ENCODE measurements at regions not wholly inside any gene's neighbourhood (a gene's known extent, or its start where the extent isn't known, plus 50 kb on each side); places are given as distances from the start of the nearest gene placed in this dataset.

DNA sequence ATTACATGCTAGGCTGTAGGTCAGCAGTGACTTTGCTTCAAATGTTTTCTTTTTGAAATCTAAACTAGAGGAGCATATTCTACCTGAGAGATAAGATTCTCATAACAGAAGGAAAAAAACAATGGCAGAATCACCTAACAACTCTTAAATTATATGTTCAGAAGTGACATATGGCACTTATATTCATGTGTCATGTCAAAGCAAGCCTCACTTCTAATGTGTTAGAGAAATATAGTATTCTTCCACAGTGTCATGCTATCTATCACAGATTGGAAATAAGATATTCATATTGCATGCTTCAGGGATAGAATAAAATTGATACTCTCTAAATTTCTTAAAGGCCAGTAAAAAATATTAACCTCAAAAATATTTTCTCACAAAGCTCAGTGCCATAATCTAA lies 874.6 kb upstream of the PRMT6 start:
- Histone ChIP-seq H2AFZ (ENCODE audit: low read length) (no peak overlapping the region), H3K36me3 (replicated peaks; ENCODE audit: insufficient read depth, low read length) (no peaks in the 10 kb centered on the region), H4K20me1 (ENCODE audit: insufficient read depth, low read length) (no peaks in the 10 kb centered on the region)

GRCh38 chr1:106185089-106185488 lies 871.4 kb upstream of the PRMT6 start:
- Histone ChIP-seq H2AFZ (ENCODE audit: low read length) (no peak overlapping the region), H3K9me3 (replicated peaks; ENCODE audit: insufficient read depth, low read length) (no peaks in the 10 kb centered on the region), H3K4me2 (ENCODE audit: low read depth, low read length) (no peak overlapping the region), H3K79me2 (ENCODE audit: low read length) (no peaks in the 10 kb centered on the region), H3K9me2 (replicated peaks; ENCODE audit: insufficient read depth, low read length) (no peaks in the 10 kb centered on the region), H4K20me1 (ENCODE audit: insufficient read depth, low read length) (no peaks in the 10 kb centered on the region), H3K9ac (ENCODE audit: low read length) (no peak overlapping the region), H3K4me3 (ENCODE audit: low read length) (no peak overlapping the region), H3F3A (ENCODE audit: insufficient read depth, low read length) (no peaks in the 10 kb centered on the region), H3K27me3 (replicated peaks; ENCODE audit: insufficient read depth, low read length) (no peaks in the 10 kb centered on the region), H3K4me1 (ENCODE audit: low read length) (no peaks in the 10 kb centered on the region), H3K27ac (ENCODE audit: low read length) (no peak overlapping the region), H3K36me3 (replicated peaks; ENCODE audit: insufficient read depth, low read length) (no peaks in the 10 kb centered on the region)
- no peak for TF ChIP-seq EZH2 (optimal IDR thresholded peaks at IDR 0.05; ENCODE audit: low read depth, low read length)
- TF ChIP-seq EZH2phosphoT487 (IDR thresholded peaks at IDR 0.05; ENCODE audit: low read length): no peak
- TF ChIP-seq CTCF (IDR thresholded peaks at IDR 0.05; ENCODE audit: low read length): no peak
- no peak for DNase-seq

More for the DNA sequence above, 874.6 kb upstream of the PRMT6 start:
- no peaks in the 10 kb centered on the region for H3K9me2 ChIP-seq (replicated peaks; ENCODE audit: insufficient read depth, low read length)
- no peak overlapping the region for H3K27ac ChIP-seq (ENCODE audit: low read length)
- H3K79me2 ChIP-seq (ENCODE audit: low read length): no peaks in the 10 kb centered on the region
- H3K4me1 ChIP-seq (ENCODE audit: low read length): no peaks in the 10 kb centered on the region
- H3K27me3 ChIP-seq (replicated peaks; ENCODE audit: insufficient read depth, low read length): no peaks in the 10 kb centered on the region
- no peak overlapping the region for H3K4me3 ChIP-seq (ENCODE audit: low read length)
- no peak overlapping the region for H3K9ac ChIP-seq (ENCODE audit: low read length)
- TF ChIP-seq EZH2phosphoT487 (IDR thresholded peaks at IDR 0.05; ENCODE audit: low read length): no peak
- no peak for TF ChIP-seq CTCF (IDR thresholded peaks at IDR 0.05; ENCODE audit: low read length)
- TF ChIP-seq EZH2 (optimal IDR thresholded peaks at IDR 0.05; ENCODE audit: low read depth, low read length): no peak
- DNase-seq: no peak
- H3F3A ChIP-seq (ENCODE audit: insufficient read depth, low read length): no peaks in the 10 kb centered on the region
- no peaks in the 10 kb centered on the region for H3K9me3 ChIP-seq (replicated peaks; ENCODE audit: insufficient read depth, low read length)
- H3K4me2 ChIP-seq (ENCODE audit: low read depth, low read length): no peak overlapping the region

- Histone ChIP-seq H3F3A (ENCODE audit: insufficient read depth, low read length) (no peaks in the 10 kb centered on the region), H4K20me1 (ENCODE audit: insufficient read depth, low read length) (no peaks in the 10 kb centered on the region), H3K4me2 (ENCODE audit: low read depth, low read length) (no peak overlapping the region), H3K27ac (ENCODE audit: low read length) (no peak overlapping the region), H2AFZ (ENCODE audit: low read length) (no peak overlapping the region), H3K4me3 (ENCODE audit: low read length) (no peak overlapping the region), H3K4me1 (ENCODE audit: low read length) (no peaks in the 10 kb centered on the region), H3K9ac (ENCODE audit: low read length) (no peak overlapping the region), H3K27me3 (replicated peaks; ENCODE audit: insufficient read depth, low read length) (no peaks in the 10 kb centered on the region), H3K36me3 (replicated peaks; ENCODE audit: insufficient read depth, low read length) (no peaks in the 10 kb centered on the region), H3K79me2 (ENCODE audit: low read length) (no peaks in the 10 kb centered on the region), H3K9me3 (replicated peaks; ENCODE audit: insufficient read depth, low read length) (no peaks in the 10 kb centered on the region), H3K9me2 (replicated peaks; ENCODE audit: insufficient read depth, low read length) (no peaks in the 10 kb centered on the region)
- no peak for DNase-seq
- TF ChIP-seq EZH2 (optimal IDR thresholded peaks at IDR 0.05; ENCODE audit: low read depth, low read length) (no peak), CTCF (IDR thresholded peaks at IDR 0.05; ENCODE audit: low read length) (no peak), EZH2phosphoT487 (IDR thresholded peaks at IDR 0.05; ENCODE audit: low read length) (no peak)
These were observed 866.7 kb upstream of the PRMT6 start for GRCh38 chr1:106189780-106190179.

All from MM.1S (cell line).